Suppressor macrophage treated with lipopolysaccharide for 4 hours (primary cell): ENCODE measurements at regions not wholly inside any gene's neighbourhood (a gene's known extent, or its start where the extent isn't known, plus 50 kb on each side); places are given as distances from the start of the nearest gene placed in this dataset.
"Not testable (repeated sequence)": the region's sequence is repeated elsewhere in the genome, so short reads cannot be mapped to it uniquely, and the experiment has no call there.

Experiments used
- DNase-seq: peaks from one replicate; pipeline ENCODE4 v3.0.0-alpha.2; 2020

- DNase-seq: peak; percentile 44
Observed at GRCh38 chr12:11980115-11980514, 90.6 kb upstream of the BCL2L14 start.

GRCh38 chr12:11981121-11981733 is 89.5 kb upstream of the BCL2L14 start:
- peak; percentile 94 for DNase-seq

DNA sequence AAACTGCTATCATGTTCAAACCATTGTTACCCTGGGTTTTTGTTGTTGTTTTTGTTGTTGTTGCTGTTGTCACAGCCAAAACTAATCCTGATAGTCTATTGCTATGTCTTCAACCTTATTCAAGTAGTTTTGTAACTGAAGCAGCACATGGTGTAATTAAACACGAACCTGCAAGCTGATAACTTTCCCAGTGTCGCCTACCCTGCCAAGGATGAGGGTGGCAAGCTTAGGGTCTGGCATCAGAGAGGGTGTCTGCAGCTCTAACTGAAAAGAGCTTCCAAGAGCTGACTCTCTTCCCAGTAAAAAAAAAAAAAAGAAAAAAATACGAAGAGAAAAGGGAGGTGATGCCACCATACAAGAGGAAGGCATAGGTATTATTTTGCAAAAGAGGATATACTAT is 86.3 kb upstream of the BCL2L14 start:
- no peak for DNase-seq

GRCh38 chr12:11986165-11986564 is 84.6 kb upstream of the BCL2L14 start:
- DNase-seq: no peak

- DNase-seq: no peak
Observed at GRCh38 chr12:11987901-11988300, 82.8 kb upstream of the BCL2L14 start.

DNA sequence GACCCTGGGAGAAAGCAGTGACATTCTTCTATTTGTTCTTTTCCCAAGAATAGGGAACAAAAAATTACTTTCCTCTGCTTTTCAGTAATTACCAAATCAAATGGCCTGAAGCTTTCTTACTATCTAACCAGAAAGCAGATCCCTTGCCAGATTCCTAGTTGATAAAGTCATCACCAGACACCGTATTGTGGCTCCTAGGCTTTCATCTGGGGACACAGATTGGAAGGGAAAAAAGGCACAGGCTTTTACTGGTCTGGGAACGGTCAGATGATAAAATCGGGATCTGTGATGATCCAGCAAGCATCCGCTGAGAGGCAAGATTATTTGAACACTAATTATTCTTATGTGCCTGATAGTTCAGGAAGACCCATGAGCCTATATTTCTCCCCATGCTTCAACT is 79.1 kb upstream of the BCL2L14 start:
- no peak for DNase-seq

DNA sequence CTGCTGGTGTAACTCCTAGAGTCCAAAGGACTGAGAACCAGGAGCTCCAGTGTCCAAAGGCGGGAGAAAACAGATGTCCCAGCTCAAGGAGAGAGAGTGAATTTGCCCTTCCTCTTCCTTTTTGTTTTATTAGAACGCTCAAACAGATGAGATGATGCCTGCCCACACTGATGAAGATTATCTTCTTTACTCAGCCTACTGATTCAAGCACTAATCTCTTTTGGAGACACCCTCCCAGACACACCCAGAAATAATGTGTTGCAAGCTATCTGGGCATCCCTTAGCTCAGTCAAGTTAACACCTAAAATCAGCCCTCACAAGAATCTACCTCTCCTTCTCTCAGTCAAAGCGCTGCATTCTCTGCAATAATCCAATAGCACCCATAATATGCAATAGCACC is 78.2 kb upstream of the BCL2L14 start:
- DNase-seq: no peak

DNA sequence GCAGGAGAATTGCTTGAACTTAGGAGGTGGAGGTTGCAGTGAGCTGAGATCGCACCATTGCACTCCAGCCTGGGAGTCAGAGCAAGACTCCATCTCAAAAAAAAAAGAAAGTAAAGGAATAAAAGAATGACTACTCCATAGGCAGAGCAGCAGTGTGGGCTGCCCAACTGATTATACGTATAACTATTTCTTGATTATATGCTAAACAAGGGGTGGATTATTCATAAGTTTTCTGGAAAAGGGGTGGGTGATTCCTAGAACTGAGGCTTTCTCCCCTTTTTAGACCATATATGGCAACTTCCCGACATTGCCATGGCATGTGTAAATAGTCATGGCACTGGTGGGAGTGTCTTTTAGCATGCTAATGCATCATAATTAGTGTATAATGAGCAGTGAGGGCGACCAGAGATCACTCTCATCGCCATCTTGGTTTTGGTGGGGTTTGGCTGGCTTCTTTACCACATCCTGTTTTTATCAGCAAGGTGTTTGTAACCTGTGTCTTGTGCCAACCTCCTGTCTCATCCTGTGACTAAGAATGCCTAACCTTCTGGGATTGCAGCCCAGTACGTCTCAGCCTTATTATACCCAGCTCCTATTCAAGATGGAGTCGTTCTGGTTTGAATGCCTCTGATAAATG is 72.3 kb upstream of the BCL2L14 start:
- not testable (repeated sequence) for DNase-seq

DNA sequence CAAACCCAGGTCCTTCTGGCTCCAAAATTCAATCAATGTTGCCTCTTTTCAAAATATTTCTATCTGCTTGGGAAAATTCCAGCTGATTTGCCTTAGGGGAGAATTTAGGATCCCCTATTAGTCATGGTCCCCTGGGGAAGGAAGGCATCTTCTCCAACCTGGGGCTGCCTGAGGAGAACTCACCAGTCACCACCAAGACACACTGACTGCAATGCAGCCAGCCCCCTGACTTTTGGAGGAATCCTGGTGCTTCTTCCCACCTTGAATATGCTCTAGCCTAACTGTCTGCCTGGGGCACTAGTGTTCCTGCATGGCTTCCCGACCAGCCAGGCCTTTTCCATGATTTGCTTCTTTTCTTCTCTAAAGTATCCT is 71.8 kb upstream of the BCL2L14 start:
- no peak for DNase-seq

GRCh38 chr12:12003609-12004008 is 67.1 kb upstream of the BCL2L14 start:
- DNase-seq: no peak

DNA sequence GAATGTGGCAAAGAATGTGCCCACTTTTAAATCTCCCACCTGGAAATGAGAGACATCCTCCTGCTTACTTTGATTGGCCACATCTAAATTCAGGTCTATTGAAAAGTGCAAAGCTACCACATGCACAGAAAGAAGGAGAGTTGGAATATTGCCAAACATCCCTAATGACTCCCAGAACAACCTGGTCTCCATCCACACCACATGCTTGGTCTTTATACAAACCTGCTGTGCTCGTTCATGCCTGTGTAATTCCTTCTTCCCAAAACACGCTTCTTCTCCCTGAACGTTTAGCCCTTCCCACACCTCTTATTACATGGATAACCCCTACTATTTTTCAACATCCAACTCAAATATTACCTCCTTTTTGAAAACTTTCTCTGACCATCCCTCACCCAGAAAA is 66.2 kb upstream of the BCL2L14 start:
- DNase-seq: no peak

DNA sequence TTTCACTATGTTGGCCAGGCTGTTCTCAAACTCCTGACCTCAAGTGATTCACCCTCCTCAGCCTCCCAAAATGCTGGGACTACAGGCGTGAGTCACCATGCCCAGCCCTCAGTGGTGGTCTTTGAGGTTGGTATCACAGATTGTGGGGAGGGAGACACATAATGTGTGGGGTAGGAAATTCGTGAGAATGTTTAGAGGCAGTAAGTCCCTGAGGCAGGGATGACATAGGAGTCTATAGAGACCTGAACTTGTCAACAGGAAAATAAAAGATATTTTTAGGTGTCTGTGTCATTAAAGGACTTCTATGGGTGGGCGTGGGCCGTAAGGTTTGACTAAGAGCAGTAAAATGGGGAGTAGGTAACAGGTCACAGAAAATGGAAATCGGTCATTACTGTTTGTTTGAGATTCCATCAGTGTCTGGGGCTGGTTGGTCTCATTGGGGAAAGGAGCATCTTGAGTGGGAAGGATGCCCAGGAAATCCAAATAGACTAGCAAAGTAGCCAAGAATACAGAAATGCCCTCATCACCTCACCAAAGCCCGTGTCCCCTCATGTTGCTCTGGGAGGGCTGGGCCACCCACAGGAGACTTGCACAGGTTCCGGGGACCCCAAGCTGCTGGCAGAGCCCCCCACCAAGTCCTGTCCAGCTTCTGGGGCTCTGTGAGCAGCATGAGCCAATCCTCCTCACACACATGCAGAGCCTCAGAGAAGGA is 63.6 kb upstream of the BCL2L14 start:
- DNase-seq: no peak

DNA sequence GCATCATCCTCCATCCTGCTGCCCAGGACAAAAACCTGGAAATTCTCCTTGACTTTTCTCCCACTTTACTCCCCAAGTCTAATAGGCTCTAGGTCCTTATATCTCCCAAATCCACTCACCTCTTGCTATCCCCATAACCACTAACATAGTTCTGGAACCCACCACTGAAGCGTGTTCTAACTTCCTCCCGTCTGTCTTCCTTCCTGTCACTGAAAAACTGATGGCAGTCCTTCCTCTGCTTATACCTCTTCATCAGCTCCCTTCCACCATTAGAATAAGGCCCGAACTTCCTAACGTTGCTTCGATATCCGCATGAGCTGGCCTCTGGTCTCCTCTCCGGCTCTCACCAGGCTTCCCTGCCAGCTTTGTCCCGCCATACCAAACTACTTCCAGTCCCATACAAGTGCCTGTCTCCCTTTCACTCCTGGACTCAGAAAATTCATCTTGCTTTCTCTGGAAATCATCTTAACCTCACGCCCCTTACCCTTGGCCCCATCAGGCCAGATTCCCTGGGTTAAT is 63.0 kb upstream of the BCL2L14 start:
- no peak for DNase-seq

GRCh38 chr12:12008232-12008850 is 62.4 kb upstream of the BCL2L14 start:
- no peak for DNase-seq

DNA sequence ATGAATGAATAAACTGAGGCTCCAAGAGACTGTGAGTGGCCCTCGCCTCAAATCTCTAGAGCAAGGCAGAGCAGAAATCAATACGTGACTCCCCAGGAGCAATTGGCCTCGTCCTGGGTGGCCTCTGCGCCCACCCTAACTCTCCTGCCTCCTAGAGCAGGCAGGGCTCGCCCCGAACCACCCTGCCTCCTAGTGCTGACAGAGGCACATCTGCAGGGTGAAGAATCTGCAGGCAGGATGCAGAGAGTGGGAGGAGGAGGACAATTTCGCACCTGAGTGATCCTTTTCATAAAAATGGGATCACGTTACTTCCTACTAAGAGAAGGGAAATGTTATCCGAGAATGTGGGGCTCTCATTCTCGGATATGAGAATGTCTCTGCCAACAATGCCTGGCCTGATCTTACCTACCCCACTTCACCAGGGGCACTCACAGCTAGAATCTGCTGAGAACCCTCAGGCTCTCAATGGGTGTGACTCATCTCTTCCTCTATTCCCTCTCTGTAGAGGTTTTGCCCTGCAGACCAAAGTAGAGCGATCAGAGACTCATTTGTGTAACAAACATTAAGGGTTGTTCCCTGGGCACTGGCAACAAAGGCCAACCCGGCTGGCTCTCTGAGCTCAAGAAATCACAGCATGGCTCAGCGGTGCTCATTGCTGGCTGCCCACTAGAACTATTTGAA is 61.7 kb upstream of the BCL2L14 start:
- DNase-seq: peak; percentile 89

- DNase-seq: not testable (repeated sequence)
Observed at GRCh38 chr12:12009749-12010276, 60.9 kb upstream of the BCL2L14 start.

DNA sequence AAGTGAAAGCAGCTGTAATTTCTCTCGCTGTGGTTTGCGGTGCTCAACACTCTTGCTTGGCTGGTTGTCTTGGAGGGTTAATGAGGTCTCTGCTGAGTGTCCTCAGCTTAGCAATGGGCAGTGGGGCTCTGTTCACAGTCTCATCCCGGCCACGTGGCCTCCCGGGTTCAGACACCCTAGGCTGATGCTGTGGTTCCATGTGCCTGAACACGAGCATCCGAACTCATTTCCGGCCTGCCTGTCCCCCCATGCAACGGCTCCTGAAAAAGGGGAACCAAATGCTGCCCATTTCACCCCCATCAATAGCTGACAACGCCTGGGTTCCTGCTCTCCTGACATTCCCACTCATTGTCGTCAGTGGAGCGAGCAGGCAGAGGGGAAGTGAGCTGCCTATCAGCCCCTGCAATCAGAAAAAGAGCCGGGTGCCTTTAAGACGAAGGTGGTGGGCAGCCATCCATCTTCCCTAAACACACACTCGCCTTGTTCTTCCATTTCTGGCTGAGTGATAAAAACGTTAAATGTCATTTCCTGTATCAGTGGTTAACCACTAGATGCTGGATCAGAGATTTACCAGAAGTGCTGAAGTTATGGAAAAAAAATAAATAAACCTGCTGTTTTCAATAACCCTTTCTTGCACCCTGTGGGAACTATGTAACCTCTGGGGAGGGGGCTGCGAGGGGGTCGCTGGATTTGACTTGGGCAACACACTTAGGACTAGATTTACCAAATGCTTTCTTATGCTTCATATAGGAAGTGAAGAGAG is 60.3 kb upstream of the BCL2L14 start:
- peak; percentile 97 for DNase-seq

GRCh38 chr12:12011880-12012260 is 58.9 kb upstream of the BCL2L14 start:
- no peak for DNase-seq

DNA sequence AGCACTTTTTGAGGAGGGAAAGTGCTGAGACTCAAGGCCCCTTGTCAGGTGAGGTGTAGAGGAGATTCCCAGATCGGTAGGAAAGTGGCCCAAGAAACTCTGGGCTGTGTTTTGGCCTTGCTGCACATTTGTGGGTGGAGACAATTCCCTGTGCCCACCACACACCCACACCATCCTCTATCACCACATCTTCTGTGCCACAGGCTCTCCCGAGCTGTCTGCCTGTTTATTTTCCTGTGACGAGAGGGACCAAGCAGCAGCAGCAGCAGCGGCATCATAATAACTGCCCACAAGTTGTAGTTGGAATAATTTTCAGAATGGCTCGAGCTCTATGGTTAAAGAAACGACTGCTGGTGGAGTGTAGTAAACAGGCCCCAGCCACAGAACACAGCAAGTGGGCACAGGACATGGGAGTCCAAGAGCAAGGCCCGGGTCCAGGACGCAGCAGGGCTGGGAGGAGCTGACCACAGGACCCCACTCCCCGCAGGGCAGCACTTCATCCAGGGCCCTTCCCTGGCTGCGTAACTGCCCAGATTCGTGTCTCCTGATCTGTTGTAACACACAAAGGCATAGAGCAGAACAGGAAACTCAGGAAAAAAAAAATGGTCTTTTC is 55.6 kb upstream of the BCL2L14 start:
- DNase-seq: no peak

DNA sequence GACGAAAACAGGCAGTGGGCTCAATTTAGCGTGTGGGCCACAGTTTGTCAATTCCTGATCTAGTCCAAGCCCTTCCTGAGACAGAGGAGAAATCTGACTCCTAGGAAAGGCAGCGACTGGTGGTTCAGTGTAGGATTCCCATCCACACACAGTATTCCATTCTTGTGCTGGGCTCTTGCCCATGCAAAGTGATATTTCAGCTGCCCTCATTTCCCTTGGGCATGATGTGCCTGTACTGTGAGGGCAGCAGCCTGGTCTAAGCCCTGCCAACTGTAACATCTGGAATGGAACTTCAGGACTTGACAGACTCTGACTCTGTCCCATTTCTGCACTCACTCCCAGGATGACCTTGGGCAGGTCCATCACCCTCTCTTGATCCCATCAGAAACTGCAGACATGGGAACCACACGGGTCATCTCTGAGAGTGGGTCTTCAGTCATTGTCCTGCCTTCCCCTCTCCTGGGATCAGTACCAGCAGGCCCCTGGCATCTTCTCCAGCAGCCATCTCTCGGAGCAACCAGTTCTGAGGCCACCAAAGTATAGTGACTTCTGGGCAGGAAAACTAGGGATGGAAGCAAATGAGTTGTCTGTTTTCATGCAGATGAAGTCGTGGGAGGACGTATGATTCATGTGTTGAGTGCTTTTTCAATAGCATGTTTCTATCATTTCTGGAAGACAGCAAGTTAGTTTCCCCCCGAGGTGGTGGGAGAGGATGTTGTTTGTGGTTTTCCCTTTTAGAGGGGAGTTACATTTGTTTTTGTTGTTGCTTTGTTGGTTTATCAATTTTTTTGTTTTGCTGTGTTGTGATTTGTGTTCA is 54.2 kb upstream of the BCL2L14 start:
- peak; percentile 50 for DNase-seq

DNA sequence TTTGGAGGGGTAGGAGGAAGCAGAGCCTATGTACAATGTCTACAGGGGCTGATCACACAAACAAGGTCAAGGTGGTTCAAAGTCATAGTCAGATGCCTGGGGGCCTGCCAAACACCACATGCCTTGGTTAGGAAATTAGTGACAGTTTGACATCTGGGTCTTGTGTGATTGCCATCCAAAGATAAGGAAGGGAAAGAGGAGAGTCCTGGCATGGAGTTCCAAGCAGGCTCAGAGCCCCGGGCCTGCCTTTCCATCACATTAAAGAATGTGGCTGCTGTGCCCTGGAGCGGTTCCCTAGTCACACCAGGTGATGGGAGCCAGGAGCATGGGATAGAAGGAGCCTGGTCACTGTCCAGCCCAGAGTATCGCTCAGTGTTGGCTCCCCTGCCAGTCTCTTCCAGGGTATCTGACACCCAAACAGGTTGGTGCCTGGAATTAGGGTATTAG is 53.6 kb upstream of the BCL2L14 start:
- peak; percentile 30 for DNase-seq
